ENCODE measurements at regions not wholly inside any gene's neighbourhood (a gene's known extent, or its start where the extent isn't known, plus 50 kb on each side); places are given as distances from the start of the nearest gene placed in this dataset.
"Not testable (repeated sequence)": the region's sequence is repeated elsewhere in the genome, so short reads cannot be mapped to it uniquely, and the experiment has no call there.

DNA sequence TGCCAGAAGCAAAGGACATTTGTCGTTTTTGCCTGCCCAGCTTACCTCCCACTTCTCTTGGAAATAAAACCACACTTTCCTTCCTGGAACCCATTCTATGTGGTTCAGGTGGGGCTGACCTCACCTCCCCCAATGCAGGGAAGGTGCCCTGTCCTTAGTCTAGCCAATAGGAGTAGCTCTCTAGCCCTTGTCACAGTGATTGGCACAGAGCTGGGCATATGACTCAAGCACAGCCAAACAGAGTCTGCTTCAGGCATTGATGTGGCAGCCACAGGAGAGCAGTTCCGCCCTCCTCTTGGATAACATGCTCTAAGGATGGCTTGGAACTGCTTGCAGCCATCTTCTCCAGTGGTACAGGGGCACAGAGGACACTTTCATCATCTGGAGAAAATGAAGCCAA lies 134.0 kb downstream of the LRIG2 start:
- H3K36me3 ChIP-seq (ENCODE audit: insufficient read depth, low read length): no peaks in the 10 kb centered on the region
- no peaks in the 10 kb centered on the region for H3K79me2 ChIP-seq (ENCODE audit: insufficient read depth, low read length)
- H2AFZ ChIP-seq (ENCODE audit: low read length): no peak overlapping the region
- H3K4me2 ChIP-seq (ENCODE audit: low read length): no peak overlapping the region
- no peaks in the 10 kb centered on the region for H4K20me1 ChIP-seq (ENCODE audit: insufficient read depth, low read length)
- TF ChIP-seq EZH2 (IDR thresholded peaks at IDR 0.05; ENCODE audit: borderline replicate concordance, low read length): no peak
- TF ChIP-seq, protein P1, sequence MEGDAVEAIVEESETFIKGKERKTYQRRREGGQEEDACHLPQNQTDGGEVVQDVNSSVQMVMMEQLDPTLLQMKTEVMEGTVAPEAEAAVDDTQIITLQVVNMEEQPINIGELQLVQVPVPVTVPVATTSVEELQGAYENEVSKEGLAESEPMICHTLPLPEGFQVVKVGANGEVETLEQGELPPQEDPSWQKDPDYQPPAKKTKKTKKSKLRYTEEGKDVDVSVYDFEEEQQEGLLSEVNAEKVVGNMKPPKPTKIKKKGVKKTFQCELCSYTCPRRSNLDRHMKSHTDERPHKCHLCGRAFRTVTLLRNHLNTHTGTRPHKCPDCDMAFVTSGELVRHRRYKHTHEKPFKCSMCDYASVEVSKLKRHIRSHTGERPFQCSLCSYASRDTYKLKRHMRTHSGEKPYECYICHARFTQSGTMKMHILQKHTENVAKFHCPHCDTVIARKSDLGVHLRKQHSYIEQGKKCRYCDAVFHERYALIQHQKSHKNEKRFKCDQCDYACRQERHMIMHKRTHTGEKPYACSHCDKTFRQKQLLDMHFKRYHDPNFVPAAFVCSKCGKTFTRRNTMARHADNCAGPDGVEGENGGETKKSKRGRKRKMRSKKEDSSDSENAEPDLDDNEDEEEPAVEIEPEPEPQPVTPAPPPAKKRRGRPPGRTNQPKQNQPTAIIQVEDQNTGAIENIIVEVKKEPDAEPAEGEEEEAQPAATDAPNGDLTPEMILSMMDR (IDR thresholded peaks at IDR 0.05; ENCODE audit: low read length): no peak
- no peak overlapping the region for H3K9ac ChIP-seq (ENCODE audit: low read length)
- no peaks in the 10 kb centered on the region for H3F3A ChIP-seq (ENCODE audit: insufficient read depth, low read length)
- no peaks in the 10 kb centered on the region for H3K9me2 ChIP-seq (ENCODE audit: low read depth, low read length)
- H3K9me3 ChIP-seq (ENCODE audit: low read length): no peaks in the 10 kb centered on the region
- H3K27ac ChIP-seq (ENCODE audit: low read depth, low read length, poor library complexity, severe bottlenecking): no peak overlapping the region
- H3K27me3 ChIP-seq (ENCODE audit: insufficient read depth, low read length): no peaks in the 10 kb centered on the region
- H3K4me1 ChIP-seq (ENCODE audit: insufficient read depth, low read length, severe bottlenecking): no peaks in the 10 kb centered on the region
- no peak overlapping the region for H3K4me3 ChIP-seq (ENCODE audit: low read depth, low read length, poor library complexity, severe bottlenecking)

DNA sequence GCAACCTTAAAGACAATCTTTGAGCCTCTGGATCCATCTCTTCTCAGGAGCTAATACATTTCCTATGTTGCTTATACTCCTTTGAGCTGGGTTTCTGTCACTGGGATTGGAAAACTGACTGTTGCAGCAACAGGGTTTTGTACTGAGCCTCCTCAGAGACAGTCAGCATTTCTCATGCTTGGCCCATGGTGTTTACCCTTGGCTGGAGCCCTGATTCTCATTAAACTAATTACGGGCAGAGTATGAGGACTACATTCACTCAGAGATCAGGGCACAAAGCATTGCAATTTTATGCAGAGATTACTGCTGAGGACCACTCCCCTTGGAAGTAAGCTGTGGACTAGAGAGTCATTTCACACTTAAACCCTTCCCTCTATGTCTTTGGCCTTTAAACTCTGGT lies 134.5 kb downstream of the LRIG2 start:
- Histone ChIP-seq H3K4me3 (ENCODE audit: low read depth, low read length, poor library complexity, severe bottlenecking) (no peak overlapping the region), H3K36me3 (ENCODE audit: insufficient read depth, low read length) (no peaks in the 10 kb centered on the region), H3K4me2 (ENCODE audit: low read length) (no peak overlapping the region), H3K27me3 (ENCODE audit: insufficient read depth, low read length) (no peaks in the 10 kb centered on the region), H3K9me3 (ENCODE audit: low read length) (no peaks in the 10 kb centered on the region), H4K20me1 (ENCODE audit: insufficient read depth, low read length) (no peaks in the 10 kb centered on the region), H3K4me1 (ENCODE audit: insufficient read depth, low read length, severe bottlenecking) (no peaks in the 10 kb centered on the region), H3K9ac (ENCODE audit: low read length) (no peak overlapping the region), H3K9me2 (ENCODE audit: low read depth, low read length) (no peaks in the 10 kb centered on the region), H3F3A (ENCODE audit: insufficient read depth, low read length) (no peaks in the 10 kb centered on the region), H2AFZ (ENCODE audit: low read length) (no peak overlapping the region), H3K27ac (ENCODE audit: low read depth, low read length, poor library complexity, severe bottlenecking) (no peak overlapping the region), H3K79me2 (ENCODE audit: insufficient read depth, low read length) (no peaks in the 10 kb centered on the region)
- TF ChIP-seq EZH2 (IDR thresholded peaks at IDR 0.05; ENCODE audit: borderline replicate concordance, low read length): no peak
- TF ChIP-seq, protein P1 (IDR thresholded peaks at IDR 0.05; ENCODE audit: low read length): no peak

DNA sequence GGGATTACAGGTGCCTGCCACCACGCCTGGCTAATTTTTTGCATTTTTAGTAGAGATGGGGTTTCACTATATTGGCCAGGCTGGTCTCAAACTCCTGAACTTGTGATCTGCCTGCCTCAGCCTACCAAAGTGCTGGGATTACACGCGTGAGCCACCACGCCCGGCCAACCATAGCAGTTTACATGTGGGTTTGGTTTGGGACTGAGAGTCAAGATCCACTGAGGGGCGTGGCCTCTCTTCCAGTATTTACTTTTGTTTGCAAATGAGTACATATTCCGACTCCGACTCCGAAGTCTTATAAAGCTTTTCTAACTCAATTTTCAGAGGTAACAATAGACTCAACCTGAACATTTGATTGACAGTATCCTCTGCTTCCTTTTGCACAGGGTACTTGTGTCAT lies 135.4 kb downstream of the LRIG2 start:
- not testable (repeated sequence) for H3K36me3 ChIP-seq (ENCODE audit: insufficient read depth, low read length); H3K9me3 ChIP-seq (ENCODE audit: low read length); H3K9ac ChIP-seq (ENCODE audit: low read length); H3K4me3 ChIP-seq (ENCODE audit: low read depth, low read length, poor library complexity, severe bottlenecking); H3K79me2 ChIP-seq (ENCODE audit: insufficient read depth, low read length); H3K4me1 ChIP-seq (ENCODE audit: insufficient read depth, low read length, severe bottlenecking); H4K20me1 ChIP-seq (ENCODE audit: insufficient read depth, low read length); H3K4me2 ChIP-seq (ENCODE audit: low read length); H2AFZ ChIP-seq (ENCODE audit: low read length); H3F3A ChIP-seq (ENCODE audit: insufficient read depth, low read length); H3K9me2 ChIP-seq (ENCODE audit: low read depth, low read length); H3K27ac ChIP-seq (ENCODE audit: low read depth, low read length, poor library complexity, severe bottlenecking); H3K27me3 ChIP-seq (ENCODE audit: insufficient read depth, low read length)

DNA sequence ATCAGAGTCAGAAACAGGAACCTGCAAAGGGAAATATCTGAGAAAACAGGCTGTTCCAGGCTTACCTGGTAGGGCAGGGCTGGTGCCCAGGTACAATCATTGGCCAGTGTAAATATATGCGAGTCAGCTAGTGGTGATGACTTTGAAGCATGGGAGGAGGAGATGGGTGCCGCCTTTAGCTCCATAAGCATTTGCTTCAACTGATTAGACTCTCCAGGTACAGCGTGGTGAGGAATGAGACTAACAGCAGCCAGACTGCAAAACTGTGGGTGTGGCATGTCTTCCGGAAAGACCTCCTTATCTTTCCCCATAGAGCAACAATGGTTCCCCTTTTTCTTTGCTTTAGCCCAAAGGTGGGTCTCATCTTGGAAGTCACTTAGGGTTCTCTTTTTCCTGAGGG lies 137.2 kb downstream of the LRIG2 start:
- H2AFZ ChIP-seq (ENCODE audit: low read length): no peak overlapping the region
- H4K20me1 ChIP-seq (ENCODE audit: insufficient read depth, low read length): no peaks in the 10 kb centered on the region
- H3K4me1 ChIP-seq (ENCODE audit: insufficient read depth, low read length, severe bottlenecking): no peaks in the 10 kb centered on the region
- TF ChIP-seq, protein P1 (IDR thresholded peaks at IDR 0.05; ENCODE audit: low read length): no peak
- no peak for TF ChIP-seq EZH2 (IDR thresholded peaks at IDR 0.05; ENCODE audit: borderline replicate concordance, low read length)
- no peaks in the 10 kb centered on the region for H3F3A ChIP-seq (ENCODE audit: insufficient read depth, low read length)
- H3K9ac ChIP-seq (ENCODE audit: low read length): no peak overlapping the region
- no peak overlapping the region for H3K4me3 ChIP-seq (ENCODE audit: low read depth, low read length, poor library complexity, severe bottlenecking)
- no peaks in the 10 kb centered on the region for H3K79me2 ChIP-seq (ENCODE audit: insufficient read depth, low read length)
- no peaks in the 10 kb centered on the region for H3K9me3 ChIP-seq (ENCODE audit: low read length)
- no peaks in the 10 kb centered on the region for H3K27me3 ChIP-seq (ENCODE audit: insufficient read depth, low read length)
- H3K4me2 ChIP-seq (ENCODE audit: low read length): no peak overlapping the region
- no peak overlapping the region for H3K27ac ChIP-seq (ENCODE audit: low read depth, low read length, poor library complexity, severe bottlenecking)
- H3K36me3 ChIP-seq (ENCODE audit: insufficient read depth, low read length): no peaks in the 10 kb centered on the region
- H3K9me2 ChIP-seq (ENCODE audit: low read depth, low read length): no peaks in the 10 kb centered on the region

All from OCI-LY1 (cell line).